ENCODE measurements at regions not wholly inside any gene's neighbourhood (a gene's known extent, or its start where the extent isn't known, plus 50 kb on each side); places are given as distances from the start of the nearest gene placed in this dataset.
A peak's percentile ranks its signal among the peaks of the same experiment; 100 is the strongest.
"Not testable (repeated sequence)": the region's sequence is repeated elsewhere in the genome, so short reads cannot be mapped to it uniquely, and the experiment has no call there.

- no peak overlapping the region for H3K27ac Mint-ChIP-seq
- peaks cover 0 to 3% (median 0%) of the 10 kb centered on the region in 8 donors for H3K9me3 Mint-ChIP-seq
- intact Hi-C loops (cut with micrococcal nuclease) = no loop called here
- no peaks in the 10 kb centered on the region for H3K4me1 Mint-ChIP-seq
- ChIA-PET CTCF (ENCODE audit: partially characterized antibody) (no interaction called here), POLR2A (ENCODE audit: partially characterized antibody) (no interaction called here)
- no peaks in the 10 kb centered on the region for H3K36me3 ChIP-seq (ENCODE audit: insufficient read depth, low read length)
- no peak overlapping the region for H3K27ac ChIP-seq (ENCODE audit: low read depth, low read length)
- no peaks in the 10 kb centered on the region for H3K9me3 ChIP-seq (ENCODE audit: control insufficient read depth in 1 of 2, low read length in 2 of 2)
- H3K4me3 Mint-ChIP-seq = no peak overlapping the region
- no peaks in the 10 kb centered on the region for H3K27me3 ChIP-seq (ENCODE audit: insufficient read depth, low read length)
- H3K4me1 ChIP-seq (ENCODE audit: insufficient read depth, low read length) = no peaks in the 10 kb centered on the region
- H3K4me3 ChIP-seq (ENCODE audit: low read length in 2 of 2) = no peak overlapping the region
- no peak for DNase-seq
- H3K27me3 Mint-ChIP-seq = peaks cover 23 to 30% of the 10 kb centered on the region in 2 donors
- no peaks in the 10 kb centered on the region for H3K36me3 Mint-ChIP-seq
These were observed 68.1 kb upstream of the DCD start for GRCh38 chr12:54716261-54716660.

GRCh38 chr12:54713876-54714275 lies 65.7 kb upstream of the DCD start:
- H3K27me3 ChIP-seq (ENCODE audit: insufficient read depth, low read length); H3K36me3 ChIP-seq (ENCODE audit: insufficient read depth, low read length); H3K27ac ChIP-seq (ENCODE audit: low read depth, low read length); H3K9me3 Mint-ChIP-seq; POLR2A ChIA-PET (ENCODE audit: partially characterized antibody); DNase-seq; H3K4me1 Mint-ChIP-seq; H3K4me1 ChIP-seq (ENCODE audit: insufficient read depth, low read length); intact Hi-C loops (cut with micrococcal nuclease); H3K4me3 ChIP-seq (ENCODE audit: low read length in 2 of 2); H3K27ac Mint-ChIP-seq; H3K4me3 Mint-ChIP-seq; H3K36me3 Mint-ChIP-seq; H3K9me3 ChIP-seq (ENCODE audit: control insufficient read depth in 1 of 2, low read length in 2 of 2): not testable (repeated sequence)
- CTCF ChIA-PET (ENCODE audit: partially characterized antibody) = interaction anchor here (1.3 to 3.1 kb wide), 2 partner anchors 12 to 354 kb away, joined by 3 to 11 read pairs; no protein-coding TSS in a partner anchor
- H3K27me3 Mint-ChIP-seq = peaks cover 17 to 23% of the 10 kb centered on the region in 2 donors

- H3K36me3 ChIP-seq (ENCODE audit: insufficient read depth, low read length) = no peaks in the 10 kb centered on the region
- Mint-ChIP-seq H3K4me3 (no peak overlapping the region), H3K27me3 (peaks cover 14 to 16% of the 10 kb centered on the region in 2 donors), H3K4me1 (no peaks in the 10 kb centered on the region), H3K27ac (no peak overlapping the region), H3K36me3 (no peaks in the 10 kb centered on the region), H3K9me3 (peaks cover 0 to 3% (median 0%) of the 10 kb centered on the region in 8 donors)
- ChIA-PET CTCF (ENCODE audit: partially characterized antibody) (interaction anchor here (1.0 to 3.1 kb wide), 3 partner anchors 10 to 360 kb away, joined by 3 to 11 read pairs (median 7); no protein-coding TSS in a partner anchor), POLR2A (ENCODE audit: partially characterized antibody) (no interaction called here)
- H3K27ac ChIP-seq (ENCODE audit: low read depth, low read length) = no peak overlapping the region
- no peaks in the 10 kb centered on the region for H3K9me3 ChIP-seq (ENCODE audit: control insufficient read depth in 1 of 2, low read length in 2 of 2)
- intact Hi-C loops (cut with micrococcal nuclease) = no loop called here
- no peaks in the 10 kb centered on the region for H3K27me3 ChIP-seq (ENCODE audit: insufficient read depth, low read length)
- H3K4me3 ChIP-seq (ENCODE audit: low read length in 2 of 2) = no peak overlapping the region
- H3K4me1 ChIP-seq (ENCODE audit: insufficient read depth, low read length) = no peaks in the 10 kb centered on the region
- no peak for DNase-seq
These were observed 63.5 kb upstream of the DCD start for GRCh38 chr12:54711669-54712068.

GRCh38 chr12:54708826-54709225 lies 60.7 kb upstream of the DCD start:
- no peaks in the 10 kb centered on the region for H3K36me3 ChIP-seq (ENCODE audit: insufficient read depth, low read length)
- H3K4me3 ChIP-seq (ENCODE audit: low read length in 2 of 2) = no peak overlapping the region
- no peak for DNase-seq
- CTCF ChIA-PET (ENCODE audit: partially characterized antibody) = interaction anchor here (1.1 to 1.7 kb wide), 3 partner anchors 10 to 364 kb away, joined by 3 to 6 read pairs (median 4); no protein-coding TSS in a partner anchor
- no peaks in the 10 kb centered on the region for H3K9me3 ChIP-seq (ENCODE audit: control insufficient read depth in 1 of 2, low read length in 2 of 2)
- Mint-ChIP-seq H3K4me3 (no peak overlapping the region), H3K27me3 (peaks cover 3 to 9% of the 10 kb centered on the region in 2 donors), H3K4me1 (no peaks in the 10 kb centered on the region), H3K27ac (no peak overlapping the region), H3K36me3 (no peaks in the 10 kb centered on the region), H3K9me3 (no peaks in the 10 kb centered on the region)
- intact Hi-C loops (cut with micrococcal nuclease) = no loop called here
- POLR2A ChIA-PET (ENCODE audit: partially characterized antibody) = no interaction called here
- no peak overlapping the region for H3K27ac ChIP-seq (ENCODE audit: low read depth, low read length)
- H3K4me1 ChIP-seq (ENCODE audit: insufficient read depth, low read length) = no peaks in the 10 kb centered on the region
- no peaks in the 10 kb centered on the region for H3K27me3 ChIP-seq (ENCODE audit: insufficient read depth, low read length)

GRCh38 chr12:54704202-54704601 lies 56.0 kb upstream of the DCD start:
- H3K4me1 ChIP-seq (ENCODE audit: insufficient read depth, low read length) = no peaks in the 10 kb centered on the region
- CTCF ChIA-PET (ENCODE audit: partially characterized antibody) = interaction anchor here (2.3 kb wide), 1 partner anchor 368 kb away, joined by 9 read pairs; no protein-coding TSS in a partner anchor
- peaks cover 0 to 2% of the 10 kb centered on the region in 2 donors for H3K27me3 Mint-ChIP-seq
- H3K36me3 Mint-ChIP-seq = no peaks in the 10 kb centered on the region
- intact Hi-C loops (cut with micrococcal nuclease) = loop anchor here (5.0 kb wide), 1 partner anchor 148 kb away; the partner anchor contains the start of gene MUCL1
- no peaks in the 10 kb centered on the region for H3K9me3 Mint-ChIP-seq
- no peaks in the 10 kb centered on the region for H3K27me3 ChIP-seq (ENCODE audit: insufficient read depth, low read length)
- no peak overlapping the region for H3K27ac Mint-ChIP-seq
- no peaks in the 10 kb centered on the region for H3K9me3 ChIP-seq (ENCODE audit: control insufficient read depth in 1 of 2, low read length in 2 of 2)
- POLR2A ChIA-PET (ENCODE audit: partially characterized antibody) = no interaction called here
- no peak overlapping the region for H3K27ac ChIP-seq (ENCODE audit: low read depth, low read length)
- H3K36me3 ChIP-seq (ENCODE audit: insufficient read depth, low read length) = no peaks in the 10 kb centered on the region
- H3K4me3 Mint-ChIP-seq = no peak overlapping the region
- no peak overlapping the region for H3K4me3 ChIP-seq (ENCODE audit: low read length in 2 of 2)
- no peaks in the 10 kb centered on the region for H3K4me1 Mint-ChIP-seq
- DNase-seq = no peak

- POLR2A ChIA-PET (ENCODE audit: partially characterized antibody) = no interaction called here
- intact Hi-C loops (cut with micrococcal nuclease) = loop anchor here (1.0 to 5.0 kb wide), 5 partner anchors 150 to 441 kb away; partner anchors contain the start of gene MUCL1
- Histone ChIP-seq H3K27ac (ENCODE audit: low read depth, low read length) (no peak overlapping the region), H3K9me3 (ENCODE audit: control insufficient read depth in 1 of 2, low read length in 2 of 2) (no peaks in the 10 kb centered on the region), H3K27me3 (ENCODE audit: insufficient read depth, low read length) (no peaks in the 10 kb centered on the region), H3K36me3 (ENCODE audit: insufficient read depth, low read length) (no peaks in the 10 kb centered on the region), H3K4me1 (ENCODE audit: insufficient read depth, low read length) (no peaks in the 10 kb centered on the region), H3K4me3 (ENCODE audit: low read length in 2 of 2) (no peak overlapping the region)
- Mint-ChIP-seq H3K4me3 (no peak overlapping the region), H3K9me3 (no peaks in the 10 kb centered on the region), H3K27me3 (peaks cover 5 to 6% of the 10 kb centered on the region in 2 donors), H3K27ac (no peak overlapping the region), H3K4me1 (no peaks in the 10 kb centered on the region), H3K36me3 (no peaks in the 10 kb centered on the region)
- CTCF ChIA-PET (ENCODE audit: partially characterized antibody) = interaction anchor here (0.8 to 4.1 kb wide), 23 partner anchors 8 to 442 kb away, joined by 3 to 57 read pairs (median 8); no protein-coding TSS in a partner anchor
- peak in 4 of 5 donors; percentile 48 to 55 (median 54) for DNase-seq
These were observed 53.9 kb upstream of the DCD start for GRCh38 chr12:54701940-54702592.

GRCh38 chr12:54700849-54701248 lies 52.7 kb upstream of the DCD start:
- intact Hi-C loops (cut with micrococcal nuclease) = loop anchor here (5.0 kb wide), 1 partner anchor 151 kb away; the partner anchor contains the start of gene MUCL1
- Histone ChIP-seq H3K9me3 (ENCODE audit: control insufficient read depth in 1 of 2, low read length in 2 of 2) (no peaks in the 10 kb centered on the region), H3K27ac (ENCODE audit: low read depth, low read length) (no peak overlapping the region), H3K36me3 (ENCODE audit: insufficient read depth, low read length) (no peaks in the 10 kb centered on the region), H3K4me1 (ENCODE audit: insufficient read depth, low read length) (no peaks in the 10 kb centered on the region), H3K27me3 (ENCODE audit: insufficient read depth, low read length) (no peaks in the 10 kb centered on the region), H3K4me3 (ENCODE audit: low read length in 2 of 2) (no peak overlapping the region)
- no peak overlapping the region for H3K27ac Mint-ChIP-seq
- H3K4me3 Mint-ChIP-seq = no peak overlapping the region
- ChIA-PET CTCF (ENCODE audit: partially characterized antibody) (interaction anchor here (0.9 to 4.1 kb wide), 12 partner anchors 9 to 443 kb away, joined by 3 to 57 read pairs (median 11); no protein-coding TSS in a partner anchor), POLR2A (ENCODE audit: partially characterized antibody) (no interaction called here)
- no peaks in the 10 kb centered on the region for H3K4me1 Mint-ChIP-seq
- DNase-seq = no peak
- H3K36me3 Mint-ChIP-seq = no peaks in the 10 kb centered on the region
- peaks cover 8% of the 10 kb centered on the region in 2 donors for H3K27me3 Mint-ChIP-seq
- no peaks in the 10 kb centered on the region for H3K9me3 Mint-ChIP-seq

All from CD4-positive, alpha-beta memory T cell (primary cell).